GM12864 (cell line): ENCODE measurements at regions not wholly inside any gene's neighbourhood (a gene's known extent, or its start where the extent isn't known, plus 50 kb on each side); places are given as distances from the start of the nearest gene placed in this dataset.

Experiments
- DNase-seq: peaks from one replicate; pipeline ENCODE4 v3.0.0-alpha.2; 2011; ENCODE audit warnings: low read depth
- H3K4me3 ChIP-seq: 2 replicates; pipeline ENCODE4 v1.5.1; 2011; ENCODE audit warnings: mild to moderate bottlenecking, low read depth, low read length, control low read depth
- TF ChIP-seq, protein P1 (sequence below): IDR thresholded peaks from 2 replicates; pipeline ENCODE4 v1.5.1; 2011; ENCODE audit warnings: low read depth, mild to moderate bottlenecking, moderate library complexity, low read length, control low read depth, inconsistent platforms; ENCODE audit errors: missing control alignments

DNA sequence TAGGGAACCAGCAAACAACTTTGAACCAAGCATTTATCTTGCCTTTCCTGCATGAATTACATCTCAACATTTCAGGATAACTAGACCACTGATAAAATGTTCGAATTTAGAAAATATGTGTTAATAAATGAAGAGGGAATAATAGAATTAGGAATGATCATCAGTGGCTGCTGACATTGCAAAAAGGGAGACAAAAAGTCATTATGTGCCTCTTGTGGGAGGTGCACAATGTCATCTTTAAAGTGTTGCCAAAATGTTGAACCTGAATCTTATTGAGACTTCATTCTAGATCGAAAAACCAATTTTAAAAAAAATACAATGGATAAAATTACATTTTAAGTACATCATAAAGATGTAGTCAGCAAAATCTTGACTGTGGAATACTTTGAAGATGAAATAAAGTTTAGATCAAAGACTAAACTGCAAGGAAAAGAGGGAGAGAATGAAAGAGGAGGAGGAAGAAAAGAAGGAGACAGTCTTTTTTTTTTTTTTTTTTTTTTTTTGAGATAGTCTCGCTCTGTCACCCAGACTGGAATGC lies 299.3 kb downstream of the FBXW7 start:
- no peak for DNase-seq
- no peak overlapping the region for H3K4me3 ChIP-seq
- TF ChIP-seq, protein P1, sequence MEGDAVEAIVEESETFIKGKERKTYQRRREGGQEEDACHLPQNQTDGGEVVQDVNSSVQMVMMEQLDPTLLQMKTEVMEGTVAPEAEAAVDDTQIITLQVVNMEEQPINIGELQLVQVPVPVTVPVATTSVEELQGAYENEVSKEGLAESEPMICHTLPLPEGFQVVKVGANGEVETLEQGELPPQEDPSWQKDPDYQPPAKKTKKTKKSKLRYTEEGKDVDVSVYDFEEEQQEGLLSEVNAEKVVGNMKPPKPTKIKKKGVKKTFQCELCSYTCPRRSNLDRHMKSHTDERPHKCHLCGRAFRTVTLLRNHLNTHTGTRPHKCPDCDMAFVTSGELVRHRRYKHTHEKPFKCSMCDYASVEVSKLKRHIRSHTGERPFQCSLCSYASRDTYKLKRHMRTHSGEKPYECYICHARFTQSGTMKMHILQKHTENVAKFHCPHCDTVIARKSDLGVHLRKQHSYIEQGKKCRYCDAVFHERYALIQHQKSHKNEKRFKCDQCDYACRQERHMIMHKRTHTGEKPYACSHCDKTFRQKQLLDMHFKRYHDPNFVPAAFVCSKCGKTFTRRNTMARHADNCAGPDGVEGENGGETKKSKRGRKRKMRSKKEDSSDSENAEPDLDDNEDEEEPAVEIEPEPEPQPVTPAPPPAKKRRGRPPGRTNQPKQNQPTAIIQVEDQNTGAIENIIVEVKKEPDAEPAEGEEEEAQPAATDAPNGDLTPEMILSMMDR: no peak

DNA sequence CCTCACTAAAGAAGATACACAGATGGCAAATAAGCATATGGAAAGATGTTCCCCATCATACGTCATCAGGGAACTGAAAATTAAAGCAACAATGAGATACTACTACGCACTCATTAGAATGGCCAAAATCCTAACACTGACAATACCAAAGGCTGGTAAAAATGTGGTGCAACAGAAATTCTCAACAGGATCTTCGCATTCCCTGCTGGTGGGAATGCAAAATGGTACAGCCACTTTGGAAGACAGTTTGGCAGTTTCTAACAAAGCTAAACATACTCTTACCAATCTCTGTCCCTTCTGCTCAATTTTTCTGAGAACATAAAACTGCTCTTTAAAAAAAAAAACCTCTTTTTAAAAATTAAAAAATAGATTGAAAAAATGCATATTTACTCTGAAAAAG lies 300.2 kb downstream of the FBXW7 start:
- no peak overlapping the region for H3K4me3 ChIP-seq
- DNase-seq: no peak
- TF ChIP-seq, protein P1: no peak

DNA sequence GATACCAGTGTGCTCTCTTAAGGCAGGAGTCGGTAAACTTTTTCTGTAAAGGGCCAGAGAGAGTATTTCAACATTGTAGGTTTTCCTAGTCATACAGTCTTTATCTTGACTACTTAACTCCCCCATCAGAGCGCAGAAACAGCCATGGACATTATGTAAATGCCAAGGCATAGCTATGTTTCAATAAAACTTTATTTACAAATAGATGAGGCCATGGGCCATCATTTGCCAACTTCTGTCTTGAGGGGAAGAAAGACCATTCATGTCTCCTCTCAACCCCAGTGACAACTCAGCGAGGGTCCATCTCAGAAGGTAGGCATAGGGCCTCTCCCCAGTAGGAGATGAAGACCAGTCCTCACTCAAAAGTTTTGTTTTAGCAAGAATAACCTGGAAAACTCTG lies 301.3 kb downstream of the FBXW7 start:
- DNase-seq: no peak
- TF ChIP-seq, protein P1: no peak

DNA sequence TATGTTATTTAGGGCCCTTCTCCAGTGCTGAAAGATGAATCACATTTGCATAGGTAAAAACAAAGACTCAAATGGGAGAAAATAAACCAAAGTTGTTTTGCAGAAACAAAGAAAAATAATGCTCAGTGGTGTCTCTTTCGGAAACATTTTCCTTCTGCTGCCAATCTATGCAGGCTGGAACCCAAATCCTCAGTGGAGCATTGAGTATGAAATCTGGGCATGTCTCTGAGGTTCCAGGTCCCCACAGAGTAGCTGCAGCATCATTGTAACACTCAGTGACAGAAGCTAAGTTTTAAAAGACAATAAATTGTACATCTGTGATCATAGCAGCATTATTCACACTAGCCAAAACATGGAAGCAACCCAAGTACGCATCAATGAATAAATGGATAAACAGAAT lies 303.6 kb downstream of the FBXW7 start:
- TF ChIP-seq, protein P1: no peak
- no peak overlapping the region for H3K4me3 ChIP-seq
- DNase-seq: no peak

More for the DNA sequence above, 301.3 kb downstream of the FBXW7 start:
- H3K4me3 ChIP-seq: no peak overlapping the region

DNA sequence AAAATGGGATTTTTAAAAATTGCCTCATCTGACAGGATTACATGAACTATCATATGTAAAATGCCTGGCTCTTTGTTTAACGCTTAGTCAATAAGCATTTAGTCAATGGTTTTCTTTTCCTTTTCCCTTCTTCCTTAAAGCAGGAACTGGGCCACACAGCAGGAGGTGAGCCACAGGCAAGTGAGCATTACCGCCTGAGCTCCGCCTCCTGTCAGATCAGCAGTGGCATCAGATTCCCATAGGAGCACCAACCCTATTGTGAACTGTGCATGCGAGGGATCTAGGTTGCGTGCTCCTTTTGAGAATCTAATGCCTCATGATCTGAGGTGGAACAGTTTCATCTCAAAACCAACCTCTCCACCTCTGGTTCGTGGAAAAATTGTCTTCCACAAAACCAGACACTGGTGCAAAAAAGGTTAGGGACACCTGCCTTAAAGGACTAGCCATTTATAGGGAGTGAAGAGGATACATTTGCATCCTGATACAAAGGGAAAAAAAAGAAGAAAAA lies 306.1 kb downstream of the FBXW7 start:
- no peak for DNase-seq
- TF ChIP-seq, protein P1: no peak
- H3K4me3 ChIP-seq: no peak overlapping the region

DNA sequence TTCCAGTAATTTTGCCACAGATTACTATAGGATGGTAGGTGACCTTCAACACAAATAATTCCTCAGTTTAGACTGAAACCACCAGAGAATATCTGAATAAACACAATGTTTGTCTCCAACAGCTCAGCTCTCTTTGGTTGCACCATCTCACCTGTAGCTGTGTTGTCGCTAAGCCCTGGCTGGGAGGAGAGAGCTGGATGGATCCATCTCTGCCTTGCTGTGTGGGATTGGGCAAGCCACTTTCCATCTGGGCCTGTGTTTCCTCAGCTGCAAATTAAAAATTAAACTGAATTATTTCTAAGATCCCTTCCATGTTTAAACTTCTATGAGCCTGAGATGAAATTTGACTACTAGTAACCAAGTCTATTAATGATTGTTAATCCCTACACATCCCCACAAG lies 310.2 kb downstream of the FBXW7 start:
- no peak for DNase-seq
- no peak overlapping the region for H3K4me3 ChIP-seq
- TF ChIP-seq, protein P1: no peak

DNA sequence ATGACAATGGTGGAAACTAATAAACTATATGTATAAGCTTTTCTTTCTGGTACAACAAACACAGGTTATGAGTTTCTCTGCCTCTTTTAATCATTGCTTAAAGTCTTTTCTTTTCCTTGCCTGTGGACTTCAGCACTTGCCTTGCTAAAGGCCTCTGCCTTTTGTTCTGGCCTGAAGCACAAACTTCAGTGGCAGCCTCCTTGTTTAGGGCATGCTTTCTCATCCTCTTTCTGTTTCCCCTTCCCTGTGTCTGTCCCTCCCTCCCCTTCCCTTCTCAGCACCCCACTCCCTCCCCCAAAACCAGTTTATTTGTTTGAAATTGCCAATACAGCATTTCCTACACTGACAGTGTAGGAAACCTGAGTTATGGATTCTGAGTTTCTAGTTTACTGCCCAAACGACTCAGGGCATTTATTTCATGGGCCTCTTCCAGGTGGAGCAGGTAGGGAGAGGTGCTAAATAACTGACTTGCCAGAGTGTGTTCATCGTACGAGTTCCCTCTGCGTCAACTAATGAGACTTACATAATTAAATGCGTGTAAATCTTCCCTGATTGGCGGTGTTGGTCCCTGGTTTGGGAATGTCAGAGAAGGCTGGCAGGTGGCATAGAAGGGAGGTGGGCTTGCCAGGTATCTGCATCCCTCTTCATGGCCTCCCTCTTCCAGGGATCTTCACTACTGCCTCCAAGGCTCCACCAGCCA lies 311.0 kb downstream of the FBXW7 start:
- TF ChIP-seq, protein P1: no peak
- no peak for DNase-seq
- H3K4me3 ChIP-seq: no peak overlapping the region
